CD4-positive, alpha-beta T cell treated with Interleukin-1 beta for 1 hour (primary cell): ENCODE measurements at regions not wholly inside any gene's neighbourhood (a gene's known extent, or its start where the extent isn't known, plus 50 kb on each side); places are given as distances from the start of the nearest gene placed in this dataset.

ENCODE experiments used
- DNase-seq, 2 donors: peaks; one replicate each; pipeline ENCODE4 v3.0.0-alpha.2; 2020 to 2022

GRCh38 chr17:45730192-45730591 lies 53.9 kb upstream of the CRHR1 start:
- no peak for DNase-seq

GRCh38 chr17:45731459-45731858 lies 52.7 kb upstream of the CRHR1 start:
- no peak for DNase-seq

GRCh38 chr17:45732926-45733505 lies 51.1 kb upstream of the CRHR1 start:
- DNase-seq, result no peak

GRCh38 chr17:45733781-45734180 lies 50.3 kb upstream of the CRHR1 start:
- no peak for DNase-seq
